ENCODE measurements at regions not wholly inside any gene's neighbourhood (a gene's known extent, or its start where the extent isn't known, plus 50 kb on each side); places are given as distances from the start of the nearest gene placed in this dataset.
"Not testable (repeated sequence)": the region's sequence is repeated elsewhere in the genome, so short reads cannot be mapped to it uniquely, and the experiment has no call there.

- ATAC-seq, result no peak
- DNase-seq, result no peak
- no peaks in the 10 kb centered on the region for H3K36me3 Mint-ChIP-seq (ENCODE audit: low read depth)
Observed at GRCh38 chr14:95770777-95771176, 56.9 kb upstream of the TCL1A start.

GRCh38 chr14:95769976-95770375, 56.1 kb upstream of the TCL1A start:
- H3K36me3 Mint-ChIP-seq (ENCODE audit: low read depth), result no peaks in the 10 kb centered on the region
- DNase-seq, result no peak
- H3K27me3 Mint-ChIP-seq, result peaks cover 59% of the 10 kb centered on the region
- ATAC-seq, result no peak
- no peak overlapping the region for H3K4me3 Mint-ChIP-seq
- H3K4me1 Mint-ChIP-seq, result no peaks in the 10 kb centered on the region
- no peak overlapping the region for H3K27ac Mint-ChIP-seq
- H3K9me3 ChIP-seq (ENCODE audit: control insufficient read depth, low read length, poor library complexity, severe bottlenecking), result no peaks in the 10 kb centered on the region

More at GRCh38 chr14:95770777-95771176, 56.9 kb upstream of the TCL1A start:
- no peak overlapping the region for H3K27ac Mint-ChIP-seq
- H3K4me1 Mint-ChIP-seq, result no peaks in the 10 kb centered on the region
- no peaks in the 10 kb centered on the region for H3K9me3 ChIP-seq (ENCODE audit: control insufficient read depth, low read length, poor library complexity, severe bottlenecking)
- peaks cover 63% of the 10 kb centered on the region for H3K27me3 Mint-ChIP-seq
- H3K4me3 Mint-ChIP-seq, result no peak overlapping the region

- H3K4me3 Mint-ChIP-seq; ATAC-seq; H3K27ac Mint-ChIP-seq; H3K36me3 Mint-ChIP-seq (ENCODE audit: low read depth); DNase-seq; H3K9me3 ChIP-seq (ENCODE audit: control insufficient read depth, low read length, poor library complexity, severe bottlenecking); H3K4me1 Mint-ChIP-seq: not testable (repeated sequence)
- peaks cover 56% of the 10 kb centered on the region for H3K27me3 Mint-ChIP-seq
Observed at GRCh38 chr14:95769431-95769830, 55.5 kb upstream of the TCL1A start.

- DNase-seq (no peak), ATAC-seq (no peak)
- Mint-ChIP-seq H3K4me3 (no peak overlapping the region), H3K36me3 (ENCODE audit: low read depth) (no peaks in the 10 kb centered on the region), H3K4me1 (no peaks in the 10 kb centered on the region), H3K27me3 (peaks cover 45% of the 10 kb centered on the region), H3K27ac (no peak overlapping the region)
- H3K9me3 ChIP-seq (ENCODE audit: control insufficient read depth, low read length, poor library complexity, severe bottlenecking), result no peaks in the 10 kb centered on the region
Observed at GRCh38 chr14:95765051-95765450, 51.1 kb upstream of the TCL1A start.

- DNase-seq (no peak), ATAC-seq (no peak)
- Mint-ChIP-seq H3K27ac (no peak overlapping the region), H3K4me1 (no peaks in the 10 kb centered on the region), H3K36me3 (ENCODE audit: low read depth) (no peaks in the 10 kb centered on the region), H3K27me3 (peaks cover 47% of the 10 kb centered on the region), H3K4me3 (no peak overlapping the region)
- H3K9me3 ChIP-seq (ENCODE audit: control insufficient read depth, low read length, poor library complexity, severe bottlenecking), result no peaks in the 10 kb centered on the region
Observed at GRCh38 chr14:95763875-95764274, 50.0 kb upstream of the TCL1A start.
